Astrocyte (in vitro differentiated cells and primary cell): ENCODE measurements at regions not wholly inside any gene's neighbourhood (a gene's known extent, or its start where the extent isn't known, plus 50 kb on each side); places are given as distances from the start of the nearest gene placed in this dataset.
A peak's percentile ranks its signal among the peaks of the same experiment; 100 is the strongest.

Source experiments
- DNase-seq: peaks from one replicate; pipeline ENCODE4 v3.0.0-alpha.2; 2010; ENCODE audit warnings: low read depth
- FAIRE-seq: peaks from 2 replicates; lab custom pipeline; 2011; peaks lifted over from hg19 to GRCh38; lab: Jason Lieb, UNC
- H2AFZ ChIP-seq: 2 replicates; pipeline ENCODE4 v1.6.0; 2012; ENCODE audit warnings: low read depth, low read length, inconsistent platforms
- H3K27ac ChIP-seq: 2 replicates; pipeline ENCODE4 v1.5.1; 2011; ENCODE audit warnings: low read depth, low read length, inconsistent platforms
- H3K27me3 ChIP-seq: 2 replicates; pipeline ENCODE4 v1.6.0; 2011; ENCODE audit warnings: low read length, inconsistent platforms; ENCODE audit not compliant: insufficient read depth
- H3K36me3 ChIP-seq: 2 replicates; pipeline ENCODE4 v1.5.1; 2011; ENCODE audit warnings: low read length, inconsistent platforms; ENCODE audit not compliant: insufficient read depth
- H3K4me1 ChIP-seq: 2 replicates; pipeline ENCODE4 v1.5.1; 2011; ENCODE audit warnings: low read length, inconsistent platforms; ENCODE audit not compliant: insufficient read depth
- H3K4me2 ChIP-seq: 2 replicates; pipeline ENCODE4 v1.6.0; 2012; ENCODE audit warnings: low read length, inconsistent platforms
- H3K4me3 ChIP-seq: 2 replicates; pipeline ENCODE4 v1.5.1; 2011; ENCODE audit warnings: low read depth, mild to moderate bottlenecking, low read length, inconsistent platforms; ENCODE audit not compliant: insufficient read depth
- H3K79me2 ChIP-seq: 2 replicates; pipeline ENCODE4 v1.6.0; 2012; ENCODE audit warnings: mild to moderate bottlenecking, low read length, inconsistent platforms; ENCODE audit not compliant: insufficient read depth
- H3K9ac ChIP-seq: 2 replicates; pipeline ENCODE4 v1.6.0; 2012; ENCODE audit warnings: mild to moderate bottlenecking, low read length, inconsistent platforms
- H3K9me3 ChIP-seq: 2 replicates; pipeline ENCODE4 v1.5.1; 2012; ENCODE audit warnings: low read depth, mild to moderate bottlenecking, low read length, inconsistent platforms; ENCODE audit not compliant: insufficient read depth
- H4K20me1 ChIP-seq: 2 replicates; pipeline ENCODE4 v1.6.0; 2012; ENCODE audit warnings: low read length, inconsistent platforms; ENCODE audit not compliant: insufficient read depth
- H3K27ac Mint-ChIP-seq: one replicate; pipeline ENCODE4 v1.8.0; 2021; ENCODE audit warnings: mild to moderate bottlenecking, mixed read lengths; ENCODE audit not compliant: unreplicated experiment
- H3K27me3 Mint-ChIP-seq: one replicate; pipeline ENCODE4 v1.8.0; 2021; ENCODE audit warnings: low read depth, mixed read lengths; ENCODE audit not compliant: unreplicated experiment
- H3K36me3 Mint-ChIP-seq: one replicate; pipeline ENCODE4 v1.8.0; 2021; ENCODE audit warnings: low read depth, mixed read lengths; ENCODE audit not compliant: unreplicated experiment
- H3K4me1 Mint-ChIP-seq: one replicate; pipeline ENCODE4 v1.8.0; 2021; ENCODE audit warnings: low read depth, mixed read lengths; ENCODE audit not compliant: unreplicated experiment
- H3K4me3 Mint-ChIP-seq: one replicate; pipeline ENCODE4 v1.8.0; 2021; ENCODE audit warnings: mild to moderate bottlenecking, moderate library complexity, mixed read lengths; ENCODE audit not compliant: unreplicated experiment
- H3K9me3 Mint-ChIP-seq: one replicate; pipeline ENCODE4 v1.8.0; 2021; ENCODE audit warnings: mild to moderate bottlenecking, mixed read lengths; ENCODE audit not compliant: unreplicated experiment
- EZH2 ChIP-seq: IDR thresholded peaks from 2 replicates; pipeline ENCODE4 v1.6.1; 2012; ENCODE audit warnings: mild to moderate bottlenecking, low read length, inconsistent platforms; ENCODE audit not compliant: insufficient read depth
- TF ChIP-seq, protein P1 (sequence below): IDR thresholded peaks from 2 replicates; pipeline ENCODE4 v1.5.1; 2011; ENCODE audit warnings: low read depth, mild to moderate bottlenecking, inconsistent platforms, low read length, moderate library complexity; ENCODE audit not compliant: insufficient read depth

DNA sequence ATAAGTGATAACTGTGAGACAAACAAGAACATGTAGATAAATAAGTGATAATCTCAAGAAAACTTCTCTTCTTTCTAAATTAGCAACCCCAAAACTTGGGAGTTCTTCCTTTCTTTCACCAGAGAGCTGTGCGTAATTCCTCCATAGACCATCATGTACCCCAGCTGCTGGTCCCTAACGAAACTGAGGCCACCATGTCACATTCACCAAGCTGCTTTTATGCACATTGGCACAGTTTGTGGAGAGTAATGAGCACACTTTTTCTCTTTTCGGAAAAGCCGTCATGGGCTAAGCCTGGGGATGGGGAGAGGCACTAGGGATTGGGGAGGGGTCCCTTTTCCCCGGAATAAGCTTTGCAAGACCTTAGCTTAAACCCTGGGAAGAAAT lies 561.4 kb downstream of the BNC2 start:
- Histone ChIP-seq H3K9me3 (no peaks in the 10 kb centered on the region), H3K27me3 (peaks cover 6% of the 10 kb centered on the region), H3K9ac (no peak overlapping the region), H3K4me1 (no peaks in the 10 kb centered on the region), H3K4me2 (no peak overlapping the region), H3K4me3 (no peak overlapping the region), H2AFZ (no peak overlapping the region), H3K27ac (no peak overlapping the region), H4K20me1 (no peaks in the 10 kb centered on the region), H3K36me3 (no peaks in the 10 kb centered on the region), H3K79me2 (no peaks in the 10 kb centered on the region)
- H3K27ac Mint-ChIP-seq, result no peak overlapping the region
- TF ChIP-seq, protein P1, sequence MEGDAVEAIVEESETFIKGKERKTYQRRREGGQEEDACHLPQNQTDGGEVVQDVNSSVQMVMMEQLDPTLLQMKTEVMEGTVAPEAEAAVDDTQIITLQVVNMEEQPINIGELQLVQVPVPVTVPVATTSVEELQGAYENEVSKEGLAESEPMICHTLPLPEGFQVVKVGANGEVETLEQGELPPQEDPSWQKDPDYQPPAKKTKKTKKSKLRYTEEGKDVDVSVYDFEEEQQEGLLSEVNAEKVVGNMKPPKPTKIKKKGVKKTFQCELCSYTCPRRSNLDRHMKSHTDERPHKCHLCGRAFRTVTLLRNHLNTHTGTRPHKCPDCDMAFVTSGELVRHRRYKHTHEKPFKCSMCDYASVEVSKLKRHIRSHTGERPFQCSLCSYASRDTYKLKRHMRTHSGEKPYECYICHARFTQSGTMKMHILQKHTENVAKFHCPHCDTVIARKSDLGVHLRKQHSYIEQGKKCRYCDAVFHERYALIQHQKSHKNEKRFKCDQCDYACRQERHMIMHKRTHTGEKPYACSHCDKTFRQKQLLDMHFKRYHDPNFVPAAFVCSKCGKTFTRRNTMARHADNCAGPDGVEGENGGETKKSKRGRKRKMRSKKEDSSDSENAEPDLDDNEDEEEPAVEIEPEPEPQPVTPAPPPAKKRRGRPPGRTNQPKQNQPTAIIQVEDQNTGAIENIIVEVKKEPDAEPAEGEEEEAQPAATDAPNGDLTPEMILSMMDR, result no peak
- no peak for TF ChIP-seq EZH2
- peaks cover 2% of the 10 kb centered on the region for H3K9me3 Mint-ChIP-seq
- H3K36me3 Mint-ChIP-seq, result no peaks in the 10 kb centered on the region
- H3K4me1 Mint-ChIP-seq, result no peaks in the 10 kb centered on the region
- FAIRE-seq, result no peak
- peaks cover 6% of the 10 kb centered on the region for H3K27me3 Mint-ChIP-seq
- DNase-seq, result no peak
- H3K4me3 Mint-ChIP-seq, result no peak overlapping the region

DNA sequence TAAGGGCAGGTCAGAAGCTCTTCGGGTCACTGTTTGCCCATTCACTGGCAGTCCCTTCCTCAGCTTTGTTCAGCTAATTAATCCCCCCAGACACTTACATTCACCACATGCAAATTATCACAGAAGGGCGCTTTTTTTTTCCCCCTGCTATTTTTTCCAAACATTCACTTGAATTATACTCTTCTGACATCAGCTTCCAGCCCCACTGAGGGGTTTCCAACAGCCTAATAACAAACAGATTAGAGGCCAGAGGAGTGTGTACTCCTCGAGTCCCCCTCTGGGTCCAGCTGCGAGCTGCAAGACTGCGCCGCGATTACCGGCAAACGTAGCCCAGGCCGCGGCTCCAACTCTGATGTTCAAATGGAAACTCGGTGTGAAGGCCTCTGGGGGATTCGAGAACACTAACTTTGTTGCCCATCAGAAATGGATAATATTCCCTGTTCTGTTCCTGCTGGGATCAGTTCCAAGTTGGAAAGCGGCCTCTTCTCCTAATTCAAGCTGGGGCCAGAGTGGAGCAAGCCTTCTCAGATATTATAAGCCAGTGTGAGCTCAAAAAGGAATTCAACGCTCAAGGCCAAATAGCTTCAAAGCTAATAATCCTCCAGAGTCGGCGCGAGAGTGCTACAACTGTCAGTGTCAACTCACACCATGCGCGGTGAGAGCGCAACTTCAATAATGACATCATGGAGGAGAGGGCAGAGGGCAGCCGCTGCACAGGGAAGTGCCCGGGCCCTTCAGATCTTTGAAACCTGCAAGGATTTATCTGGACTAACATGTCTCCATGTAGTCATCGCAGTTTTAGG lies 560.8 kb downstream of the BNC2 start:
- DNase-seq, result no peak
- Histone ChIP-seq H3K79me2 (no peaks in the 10 kb centered on the region), H3K27me3 (peaks cover 6% of the 10 kb centered on the region), H3K4me3 (no peak overlapping the region), H3K4me2 (peak overlapping the region; percentile 6), H4K20me1 (no peaks in the 10 kb centered on the region), H3K4me1 (no peaks in the 10 kb centered on the region), H3K9me3 (no peaks in the 10 kb centered on the region), H3K9ac (no peak overlapping the region), H3K36me3 (no peaks in the 10 kb centered on the region), H3K27ac (no peak overlapping the region), H2AFZ (no peak overlapping the region)
- Mint-ChIP-seq H3K9me3 (peaks cover 2% of the 10 kb centered on the region), H3K4me1 (no peaks in the 10 kb centered on the region), H3K4me3 (no peak overlapping the region), H3K27me3 (peaks cover 9% of the 10 kb centered on the region), H3K36me3 (no peaks in the 10 kb centered on the region), H3K27ac (no peak overlapping the region)
- FAIRE-seq, result no peak
- no peak for TF ChIP-seq EZH2
- TF ChIP-seq, protein P1, result no peak
